CD14-positive monocyte (primary cell): ENCODE measurements at regions not wholly inside any gene's neighbourhood (a gene's known extent, or its start where the extent isn't known, plus 50 kb on each side); places are given as distances from the start of the nearest gene placed in this dataset.

ENCODE experiments used
- DNase-seq, 3 donors: peaks; one replicate each; pipeline ENCODE4 v3.0.0-alpha.2; 2011 to 2022
- H2AFZ ChIP-seq: 2 replicates; pipeline ENCODE4 v1.6.0; 2012; ENCODE audit warnings: mild to moderate bottlenecking, low read depth, low read length, inconsistent platforms; ENCODE audit not compliant: insufficient read depth, poor library complexity, severe bottlenecking
- H3K27ac ChIP-seq, 2 donors: 1 replicate in 1 of 2; 2 replicates in 1 of 2; pipeline ENCODE4 v1.5.1; 2012 to 2013; ENCODE audit warnings: low read length in 2 of 2, control low read depth in 1 of 2, inconsistent platforms in 1 of 2, low read depth in 1 of 2, mild to moderate bottlenecking in 1 of 2
- H3K27me3 ChIP-seq, 2 donors: one replicate each; pipeline versions ENCODE4 v1.6.0 to v1.6.1; 2011 to 2013; ENCODE audit warnings: low read length in 2 of 2; ENCODE audit not compliant: control insufficient read depth in 2 of 2, insufficient read depth in 2 of 2
- H3K36me3 ChIP-seq, 2 donors: replicated peaks in 1 of 2; 1 replicate in 1 of 2; 2 replicates in 1 of 2; pipeline versions ENCODE4 v1.5.1 to v1.6.1; 2012 to 2013; ENCODE audit warnings: low read length in 2 of 2, control low read depth in 1 of 2, inconsistent platforms in 1 of 2, mild to moderate bottlenecking in 1 of 2; ENCODE audit not compliant: insufficient read depth in 2 of 2, control insufficient read depth in 1 of 2
- H3K4me1 ChIP-seq, 2 donors: 1 replicate in 1 of 2; 2 replicates in 1 of 2; pipeline versions ENCODE4 v1.5.1 to v1.6.1; 2012 to 2013; ENCODE audit warnings: low read length in 2 of 2, control low read depth in 1 of 2, inconsistent platforms in 1 of 2, mild to moderate bottlenecking in 1 of 2, moderate library complexity in 1 of 2; ENCODE audit not compliant: insufficient read depth in 2 of 2, control insufficient read depth in 1 of 2
- H3K4me2 ChIP-seq: replicated peaks from 2 replicates; pipeline ENCODE3; 2012; ENCODE audit warnings: low read length, moderate library complexity, mild to moderate bottlenecking; ENCODE audit not compliant: poor library complexity, severe bottlenecking; ENCODE audit errors: extremely low read depth
- H3K4me3 ChIP-seq, 3 experiments: fragments of 200-600 bp in 1 of 3; sonication (generic) in 1 of 3; replicated peaks in 1 of 3; 1 replicate in 2 of 3; 2 replicates in 1 of 3; pipeline ENCODE4 v1.5.1; 2011 to 2013; ENCODE audit warnings: low read length in 3 of 3, mild to moderate bottlenecking in 3 of 3, control low read depth in 2 of 3, low read depth in 2 of 3, inconsistent platforms in 1 of 3, moderate library complexity in 1 of 3
- H3K79me2 ChIP-seq: 2 replicates; pipeline ENCODE4 v1.6.0; 2012; ENCODE audit warnings: mild to moderate bottlenecking, control low read depth, inconsistent platforms, low read length, moderate library complexity; ENCODE audit not compliant: insufficient read depth
- H3K9ac ChIP-seq: 2 replicates; pipeline ENCODE4 v1.6.0; 2017; ENCODE audit warnings: low read length, mild to moderate bottlenecking; ENCODE audit not compliant: insufficient read depth, poor library complexity, severe bottlenecking
- H3K9me3 ChIP-seq, 2 donors: replicated peaks in 1 of 2; 1 replicate in 1 of 2; 2 replicates in 1 of 2; pipeline versions ENCODE4 v1.5.1 to v1.6.1; 2012 to 2013; ENCODE audit warnings: low read length in 2 of 2, control low read depth in 1 of 2; ENCODE audit not compliant: control insufficient read depth in 1 of 2, insufficient read depth in 1 of 2
- H4K20me1 ChIP-seq: 2 replicates; pipeline ENCODE4 v1.6.0; 2012; ENCODE audit warnings: mild to moderate bottlenecking, low read length, control low read depth, moderate library complexity; ENCODE audit not compliant: insufficient read depth
- H3K27ac Mint-ChIP-seq, 7 donors: one replicate each; pipeline ENCODE4 v1.8.0; 2020; ENCODE audit warnings: mild to moderate bottlenecking in 7 of 7, mixed read lengths in 7 of 7, moderate library complexity in 6 of 7, inconsistent platforms in 2 of 7
- H3K27me3 Mint-ChIP-seq, 3 donors: one replicate each; pipeline ENCODE4 v1.8.0; 2021 to 2022; ENCODE audit warnings: low read depth in 3 of 3, mild to moderate bottlenecking in 3 of 3, mixed read lengths in 3 of 3, moderate library complexity in 3 of 3, inconsistent platforms in 1 of 3
- H3K36me3 Mint-ChIP-seq, 2 donors: one replicate each; pipeline ENCODE4 v1.8.0; 2020; ENCODE audit warnings: mixed read lengths in 2 of 2, inconsistent platforms in 1 of 2, mild to moderate bottlenecking in 1 of 2
- H3K4me1 Mint-ChIP-seq: one replicate; pipeline ENCODE4 v1.8.0; 2020; ENCODE audit warnings: mild to moderate bottlenecking, mixed read lengths
- H3K4me3 Mint-ChIP-seq, 2 donors: one replicate each; pipeline ENCODE4 v1.8.0; 2020; ENCODE audit warnings: mild to moderate bottlenecking in 2 of 2, mixed read lengths in 2 of 2, moderate library complexity in 1 of 2
- H3K9me3 Mint-ChIP-seq, 7 donors: one replicate each; pipeline ENCODE4 v1.8.0; 2020 to 2022; ENCODE audit warnings: mixed read lengths in 7 of 7, mild to moderate bottlenecking in 6 of 7, moderate library complexity in 6 of 7, inconsistent platforms in 2 of 7
- CTCF ChIP-seq: fragments of 200-600 bp; IDR thresholded peaks from one replicate; pipeline ENCODE4 v1.8.0; 2022; ENCODE audit warnings: antibody characterized with exemption, mild to moderate bottlenecking
- WGBS: methylation state at CpG from one replicate; pipeline ENCODE4 v1.1.5; 2013; ENCODE audit warnings: missing lambda C conversion rate; ENCODE audit not compliant: insufficient coverage; 5-methylcytosine and 5-hydroxymethylcytosine counted together
- intact Hi-C, 2 donors: fragments of 100-400 bp; cut with micrococcal nuclease; formaldehyde crosslinking; loops; one replicate each; pipeline versions ENCODE4 v1.15.0 to v1.15.1; 2023

GRCh38 chr4:124032035-124032434 is 635.4 kb downstream of the SPRY1 start:
- no peak overlapping the region for H2AFZ ChIP-seq
- TF ChIP-seq CTCF: no peak
- Mint-ChIP-seq H3K27me3 (no peaks in the 10 kb centered on the region), H3K4me1 (no peaks in the 10 kb centered on the region), H3K36me3 (no peaks in the 10 kb centered on the region), H3K9me3 (peaks cover 0 to 2% (median 0%) of the 10 kb centered on the region in 7 donors), H3K4me3 (no peak overlapping the region), H3K27ac (no peak overlapping the region)
- H3K27ac ChIP-seq: no peak overlapping the region
- no peaks in the 10 kb centered on the region for H3K36me3 ChIP-seq
- no peaks in the 10 kb centered on the region for H3K4me1 ChIP-seq
- no peaks in the 10 kb centered on the region for H4K20me1 ChIP-seq
- no CpG with 5 or more reads among the region's 1 CpG for WGBS
- DNase-seq: no peak
- intact Hi-C loops: no loop called here
- H3K4me3 ChIP-seq: no peak overlapping the region
- H3K9ac ChIP-seq: no peak overlapping the region
- no peaks in the 10 kb centered on the region for H3K9me3 ChIP-seq
- H3K79me2 ChIP-seq: no peaks in the 10 kb centered on the region
- no peak overlapping the region for H3K4me2 ChIP-seq
- no peaks in the 10 kb centered on the region for H3K27me3 ChIP-seq

- no peaks in the 10 kb centered on the region for H3K79me2 ChIP-seq
- Mint-ChIP-seq H3K4me1 (no peaks in the 10 kb centered on the region), H3K4me3 (no peak overlapping the region), H3K27ac (no peak overlapping the region), H3K36me3 (no peaks in the 10 kb centered on the region), H3K9me3 (peaks cover 0 to 4% (median 0%) of the 10 kb centered on the region in 7 donors), H3K27me3 (no peaks in the 10 kb centered on the region)
- H3K4me1 ChIP-seq: no peaks in the 10 kb centered on the region
- no peak overlapping the region for H3K4me2 ChIP-seq
- no peaks in the 10 kb centered on the region for H3K27me3 ChIP-seq
- no peaks in the 10 kb centered on the region for H3K9me3 ChIP-seq
- DNase-seq: no peak
- no peak overlapping the region for H2AFZ ChIP-seq
- no peaks in the 10 kb centered on the region for H3K36me3 ChIP-seq
- no peak overlapping the region for H3K4me3 ChIP-seq
- intact Hi-C loops: no loop called here
- H3K9ac ChIP-seq: no peak overlapping the region
- no peak overlapping the region for H3K27ac ChIP-seq
- TF ChIP-seq CTCF: no peak
- no peaks in the 10 kb centered on the region for H4K20me1 ChIP-seq
- no CpG with 5 or more reads among the region's 1 CpG for WGBS
Measured at GRCh38 chr4:124035364-124036041, 638.9 kb downstream of the SPRY1 start.
